NB4 (cell line): ENCODE measurements at regions not wholly inside any gene's neighbourhood (a gene's known extent, or its start where the extent isn't known, plus 50 kb on each side); places are given as distances from the start of the nearest gene placed in this dataset.

ENCODE experiments used
- DNase-seq: peaks from one replicate; pipeline ENCODE4 v3.0.0; 2010; ENCODE audit warnings: low read depth
- H3K4me3 ChIP-seq: one replicate; pipeline ENCODE4 v1.5.1; 2011; ENCODE audit warnings: mild to moderate bottlenecking, low read depth, low read length, moderate library complexity
- CTCF ChIP-seq: IDR thresholded peaks from one replicate; pipeline ENCODE4 v1.5.1; 2012; ENCODE audit warnings: low read depth, low read length
- MAX ChIP-seq: IDR thresholded peaks from 2 replicates; pipeline ENCODE4 v1.6.1; 2011; ENCODE audit warnings: low read depth, low read length
- MYC ChIP-seq: IDR thresholded peaks from 2 replicates; pipeline ENCODE4 v1.6.1; 2011; ENCODE audit warnings: low read depth, low read length
- POLR2A ChIP-seq: IDR thresholded peaks from 2 replicates; pipeline ENCODE4 v1.6.1; 2011; ENCODE audit warnings: mild to moderate bottlenecking; ENCODE audit not compliant: insufficient read length; ENCODE audit errors: extremely low read depth

GRCh38 chr10:20515654-20516053 lies 381.5 kb downstream of the NEBL start:
- H3K4me3 ChIP-seq = no peak overlapping the region
- DNase-seq = no peak
- TF ChIP-seq MYC (no peak), MAX (no peak), CTCF (no peak)

- no peak overlapping the region for H3K4me3 ChIP-seq
- TF ChIP-seq MAX (no peak), MYC (no peak), POLR2A (no peak), CTCF (no peak)
Observed at GRCh38 chr10:20512631-20513030, 384.5 kb downstream of the NEBL start.

GRCh38 chr10:20508921-20509320 lies 388.2 kb downstream of the NEBL start:
- TF ChIP-seq MAX (no peak), POLR2A (no peak), CTCF (no peak), MYC (no peak)
- H3K4me3 ChIP-seq = no peak overlapping the region
- no peak for DNase-seq

More at GRCh38 chr10:20512631-20513030, 384.5 kb downstream of the NEBL start:
- DNase-seq = no peak

GRCh38 chr10:20502903-20503585 lies 394.1 kb downstream of the NEBL start:
- DNase-seq = no peak
- no peak overlapping the region for H3K4me3 ChIP-seq
- no peak for TF ChIP-seq MAX
- no peak for TF ChIP-seq MYC
- no peak for TF ChIP-seq POLR2A
- no peak for TF ChIP-seq CTCF

- no peak for TF ChIP-seq CTCF
- no peak for TF ChIP-seq MYC
- no peak for TF ChIP-seq MAX
- TF ChIP-seq POLR2A = no peak
- H3K4me3 ChIP-seq = no peak overlapping the region
- no peak for DNase-seq
Observed at GRCh38 chr10:20494474-20494873, 402.6 kb downstream of the NEBL start.
